Lung (tissue), 11 donors: ENCODE measurements at regions not wholly inside any gene's neighbourhood (a gene's known extent, or its start where the extent isn't known, plus 50 kb on each side); places are given as distances from the start of the nearest gene placed in this dataset.
"Not testable (repeated sequence)": the region's sequence is repeated elsewhere in the genome, so short reads cannot be mapped to it uniquely, and the experiment has no call there.

ENCODE experiments used
- ATAC-seq: fragments of 200-7000 bp; cut with Tn5 transposase; one replicate; pipeline ENCODE4 v1.9.1; 2020; ENCODE audit warnings: moderate number of reproducible peaks; ENCODE audit not compliant: insufficient read depth, low FRiP score
- DNase-seq, 3 donors: peaks; one replicate each; pipeline ENCODE4 v3.0.0-alpha.2; 2013 to 2017
- H3K27ac ChIP-seq, 2 donors: one replicate each; pipeline ENCODE4 v1.5.1; 2013; ENCODE audit warnings: mild to moderate bottlenecking in 2 of 2, moderate library complexity in 2 of 2, control low read depth in 1 of 2, inconsistent platforms in 1 of 2, low read depth in 1 of 2, low read length in 1 of 2
- H3K27me3 ChIP-seq, 3 donors: one replicate each; pipeline ENCODE4 v1.5.1; 2013; ENCODE audit warnings: low read length in 2 of 3; ENCODE audit not compliant: control insufficient read depth in 3 of 3, insufficient read depth in 3 of 3
- H3K36me3 ChIP-seq, 4 donors: one replicate each; pipeline ENCODE4 v1.5.1; 2013; ENCODE audit warnings: low read length in 4 of 4, mild to moderate bottlenecking in 1 of 4, moderate library complexity in 1 of 4; ENCODE audit not compliant: control insufficient read depth in 4 of 4, insufficient read depth in 4 of 4
- H3K4me1 ChIP-seq, 5 donors: one replicate each; pipeline ENCODE4 v1.5.1; 2013; ENCODE audit warnings: low read length in 5 of 5, mild to moderate bottlenecking in 2 of 5, moderate library complexity in 1 of 5; ENCODE audit not compliant: control insufficient read depth in 5 of 5, insufficient read depth in 5 of 5
- H3K4me3 ChIP-seq: one replicate; pipeline ENCODE4 v1.5.1; 2013; ENCODE audit warnings: mild to moderate bottlenecking, control low read depth, moderate library complexity
- H3K9ac ChIP-seq, 2 donors: one replicate each; pipeline ENCODE4 v1.5.1; 2013; ENCODE audit warnings: low read length in 2 of 2, control low read depth in 1 of 2; ENCODE audit not compliant: insufficient read depth in 1 of 2
- H3K9me3 ChIP-seq, 4 donors: one replicate each; pipeline ENCODE4 v1.5.1; 2013; ENCODE audit warnings: low read length in 3 of 4, mild to moderate bottlenecking in 1 of 4, moderate library complexity in 1 of 4; ENCODE audit not compliant: control insufficient read depth in 4 of 4, insufficient read depth in 3 of 4
- WGBS, 2 donors: extraction: QIAGEN DNeasy Blood & Tissue Kit; methylation state at CpG; one replicate each; pipeline ENCODE4 v1.1.7; 2013; 5-methylcytosine and 5-hydroxymethylcytosine counted together
- TF ChIP-seq, protein P1 (sequence below): IDR thresholded peaks from 2 replicates; pipeline ENCODE4 v1.5.1; 2012; ENCODE audit warnings: mild to moderate bottlenecking; ENCODE audit errors: control extremely low read depth, extremely low read depth
- donor health status: control.
- donor health status: control.
- donor health status: Bipolar disorder and iron deficiency.
- donor health status: healthy.
- donor health status: DM: yes; HTN: yes; CAD: no.

DNA sequence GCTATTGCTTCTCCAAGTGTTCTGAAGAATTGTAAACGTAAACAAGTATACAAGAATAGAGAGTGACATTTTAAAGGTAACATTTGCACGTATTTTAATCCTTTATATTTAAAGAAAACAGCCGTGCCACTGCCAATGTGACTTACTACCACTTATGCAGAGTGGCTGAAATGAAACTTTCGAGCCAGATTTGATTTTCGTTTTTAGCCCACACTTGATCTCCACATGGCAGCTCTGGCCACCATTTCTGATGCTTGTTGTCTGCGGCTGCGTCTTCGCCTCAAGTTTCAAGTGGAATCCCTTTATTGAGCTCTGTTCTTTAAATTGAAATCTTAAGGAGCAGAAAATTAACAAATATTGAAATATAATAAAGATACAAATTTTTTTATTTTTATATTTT lies 70.0 kb downstream of the ELAPOR2 start:
- Histone ChIP-seq H3K36me3 (no peaks in the 10 kb centered on the region), H3K9ac (no peak overlapping the region), H3K27ac (no peak overlapping the region), H3K9me3 (no peaks in the 10 kb centered on the region), H3K4me1 (peaks cover 0 to 3% (median 0%) of the 10 kb centered on the region in 5 donors), H3K4me3 (no peak overlapping the region), H3K27me3 (no peaks in the 10 kb centered on the region)
- 95% methylated on average over 8 of the region's 8 CpGs for WGBS, 2 donors
- DNase-seq (no peak), ATAC-seq (no peak)
- TF ChIP-seq, protein P1, sequence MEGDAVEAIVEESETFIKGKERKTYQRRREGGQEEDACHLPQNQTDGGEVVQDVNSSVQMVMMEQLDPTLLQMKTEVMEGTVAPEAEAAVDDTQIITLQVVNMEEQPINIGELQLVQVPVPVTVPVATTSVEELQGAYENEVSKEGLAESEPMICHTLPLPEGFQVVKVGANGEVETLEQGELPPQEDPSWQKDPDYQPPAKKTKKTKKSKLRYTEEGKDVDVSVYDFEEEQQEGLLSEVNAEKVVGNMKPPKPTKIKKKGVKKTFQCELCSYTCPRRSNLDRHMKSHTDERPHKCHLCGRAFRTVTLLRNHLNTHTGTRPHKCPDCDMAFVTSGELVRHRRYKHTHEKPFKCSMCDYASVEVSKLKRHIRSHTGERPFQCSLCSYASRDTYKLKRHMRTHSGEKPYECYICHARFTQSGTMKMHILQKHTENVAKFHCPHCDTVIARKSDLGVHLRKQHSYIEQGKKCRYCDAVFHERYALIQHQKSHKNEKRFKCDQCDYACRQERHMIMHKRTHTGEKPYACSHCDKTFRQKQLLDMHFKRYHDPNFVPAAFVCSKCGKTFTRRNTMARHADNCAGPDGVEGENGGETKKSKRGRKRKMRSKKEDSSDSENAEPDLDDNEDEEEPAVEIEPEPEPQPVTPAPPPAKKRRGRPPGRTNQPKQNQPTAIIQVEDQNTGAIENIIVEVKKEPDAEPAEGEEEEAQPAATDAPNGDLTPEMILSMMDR: no peak

DNA sequence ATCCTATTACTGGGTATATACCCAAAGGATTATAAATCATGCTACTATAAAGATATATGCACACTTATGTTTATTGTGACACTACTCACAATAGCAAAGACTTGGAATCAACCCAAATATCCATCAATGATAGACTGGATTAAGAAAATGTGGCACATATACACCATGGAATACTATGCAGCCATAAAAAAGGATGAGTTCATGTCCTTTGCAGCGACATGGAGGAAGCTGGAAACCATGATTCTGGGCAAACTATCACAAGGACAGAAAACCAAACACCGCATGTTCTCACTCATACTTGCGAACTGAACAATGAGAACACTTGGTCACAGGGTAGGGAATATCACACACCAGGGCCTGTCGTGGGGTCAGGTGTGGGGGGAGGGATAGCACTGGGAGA lies 71.6 kb downstream of the ELAPOR2 start:
- ATAC-seq, H3K36me3 ChIP-seq, DNase-seq, H3K4me3 ChIP-seq, H3K27ac ChIP-seq, H3K27me3 ChIP-seq, H3K4me1 ChIP-seq, H3K9ac ChIP-seq, H3K9me3 ChIP-seq: not testable (repeated sequence)
- 95 to 96% methylated on average over 4 of the region's 4 CpGs for whole genome bisulfite sequencing, 2 donors

DNA sequence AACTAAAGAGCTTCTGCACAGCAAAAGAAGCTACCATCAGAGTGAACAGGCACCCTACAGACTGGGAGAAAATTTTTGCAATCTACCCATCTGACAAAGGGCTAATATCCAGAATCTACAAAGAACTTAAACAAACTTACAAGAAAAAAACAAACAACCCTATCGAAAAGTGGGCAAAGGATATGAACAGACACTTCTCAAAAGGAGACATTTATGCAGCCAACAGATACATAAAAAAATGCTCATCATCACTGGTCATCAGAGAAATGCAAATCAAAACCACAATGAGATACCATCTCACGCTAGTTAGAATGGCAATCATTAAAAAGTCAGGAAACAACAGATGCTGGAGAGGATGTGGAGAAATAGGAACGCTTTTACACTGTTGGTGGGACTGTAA lies 72.1 kb downstream of the ELAPOR2 start:
- not testable (repeated sequence) for H3K4me3 ChIP-seq, H3K27ac ChIP-seq, H3K9me3 ChIP-seq, H3K9ac ChIP-seq, H3K36me3 ChIP-seq, H3K27me3 ChIP-seq, ATAC-seq, H3K4me1 ChIP-seq, DNase-seq
- whole genome bisulfite sequencing, 2 donors: 75 to 87% methylated on average over 3 of the region's 3 CpGs

DNA sequence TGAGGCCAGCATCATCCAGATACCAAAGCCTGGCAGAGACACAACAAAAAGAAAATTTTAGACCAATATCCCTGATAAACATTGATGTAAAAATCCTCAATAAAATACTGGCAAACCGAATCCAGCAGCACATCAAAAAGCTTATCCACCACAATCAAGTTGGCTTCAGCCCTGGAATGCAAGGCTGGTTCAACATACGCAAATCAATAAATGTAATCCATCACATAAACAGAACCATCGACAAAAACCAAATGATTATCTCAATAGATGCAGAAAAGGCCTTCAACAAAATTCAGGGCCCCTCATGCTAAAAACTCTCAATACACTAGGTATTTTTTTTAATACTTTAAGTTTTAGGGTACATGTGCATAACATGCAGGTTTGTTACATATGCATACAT lies 74.1 kb downstream of the ELAPOR2 start:
- not testable (repeated sequence) for DNase-seq, H3K27ac ChIP-seq, H3K4me3 ChIP-seq, H3K27me3 ChIP-seq, H3K9ac ChIP-seq, H3K4me1 ChIP-seq, ATAC-seq, H3K36me3 ChIP-seq, H3K9me3 ChIP-seq
- WGBS, 2 donors: 93 to 95% methylated on average over 3 of the region's 3 CpGs

DNA sequence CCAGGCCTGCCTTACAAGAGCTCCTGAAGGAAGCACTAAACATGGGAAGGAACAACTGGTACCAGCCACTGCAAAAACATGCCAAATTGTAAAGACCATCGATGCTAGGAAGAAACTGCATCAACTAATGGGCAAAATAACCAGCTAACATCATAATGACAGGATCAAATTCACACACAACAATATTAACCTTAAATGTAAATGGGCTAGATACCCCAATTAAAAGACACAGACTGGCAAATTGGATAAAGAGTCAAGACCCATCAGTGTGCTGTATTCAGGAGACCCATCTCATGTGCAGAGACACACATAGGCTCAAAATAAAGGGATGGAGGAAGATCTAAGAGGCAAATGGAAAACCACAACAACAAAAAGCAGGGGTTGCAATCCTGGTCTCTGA lies 75.8 kb downstream of the ELAPOR2 start:
- not testable (repeated sequence) for H3K9me3 ChIP-seq, H3K4me1 ChIP-seq, H3K4me3 ChIP-seq, ATAC-seq, H3K27me3 ChIP-seq, DNase-seq, H3K9ac ChIP-seq, H3K36me3 ChIP-seq, H3K27ac ChIP-seq
- WGBS, 2 donors: 83% methylated on average over 1 of the region's 1 CpG; no CpG with 5 or more reads in 1 of the 2 donors

DNA sequence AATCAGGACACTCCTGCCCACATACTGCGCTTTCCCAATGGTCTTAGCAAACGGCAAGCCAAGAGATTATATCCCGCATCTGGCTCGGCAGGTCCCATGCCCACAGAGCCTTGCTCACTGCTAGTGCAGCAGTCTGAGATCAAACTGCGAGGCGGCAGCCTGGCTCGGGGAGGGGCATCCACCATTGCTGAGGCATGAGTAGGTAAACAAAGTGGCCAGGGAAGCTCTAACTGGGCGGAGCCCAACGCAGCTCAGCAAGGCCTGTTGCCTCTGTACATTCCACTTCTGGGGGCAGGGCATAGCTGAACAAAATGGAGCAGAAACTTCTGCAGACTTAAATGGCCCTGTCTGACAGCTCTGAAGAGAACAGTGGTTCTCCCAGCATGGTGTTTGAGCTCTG lies 77.5 kb downstream of the ELAPOR2 start:
- H3K4me1 ChIP-seq, H3K36me3 ChIP-seq, H3K4me3 ChIP-seq, H3K9ac ChIP-seq, H3K9me3 ChIP-seq, ATAC-seq, DNase-seq, H3K27ac ChIP-seq, H3K27me3 ChIP-seq: not testable (repeated sequence)
- WGBS, 2 donors: 83 to 85% methylated on average over 9 of the region's 9 CpGs
